Thyroid gland (tissue), 4 donors: ENCODE measurements at regions not wholly inside any gene's neighbourhood (a gene's known extent, or its start where the extent isn't known, plus 50 kb on each side); places are given as distances from the start of the nearest gene placed in this dataset.

Experiments
- POLR2A ChIP-seq, 2 donors: fragments of 450-650 bp; IDR thresholded peaks; one replicate each; pipeline ENCODE4 v1.6.1; 2017; ENCODE audit warnings: antibody characterized with exemption in 2 of 2, mild to moderate bottlenecking in 2 of 2, moderate library complexity in 1 of 2
- TF ChIP-seq, protein P1 (sequence below), 6 experiments: fragments of 200-600 bp in 3 of 6; fragments of 450-650 bp in 3 of 6; sonication (generic) in 3 of 6; IDR thresholded peaks; one replicate each; pipeline ENCODE4 v1.5.1; 2016 to 2019; ENCODE audit warnings: antibody characterized with exemption in 6 of 6, mild to moderate bottlenecking in 2 of 6, inconsistent platforms in 1 of 6, moderate library complexity in 1 of 6

DNA sequence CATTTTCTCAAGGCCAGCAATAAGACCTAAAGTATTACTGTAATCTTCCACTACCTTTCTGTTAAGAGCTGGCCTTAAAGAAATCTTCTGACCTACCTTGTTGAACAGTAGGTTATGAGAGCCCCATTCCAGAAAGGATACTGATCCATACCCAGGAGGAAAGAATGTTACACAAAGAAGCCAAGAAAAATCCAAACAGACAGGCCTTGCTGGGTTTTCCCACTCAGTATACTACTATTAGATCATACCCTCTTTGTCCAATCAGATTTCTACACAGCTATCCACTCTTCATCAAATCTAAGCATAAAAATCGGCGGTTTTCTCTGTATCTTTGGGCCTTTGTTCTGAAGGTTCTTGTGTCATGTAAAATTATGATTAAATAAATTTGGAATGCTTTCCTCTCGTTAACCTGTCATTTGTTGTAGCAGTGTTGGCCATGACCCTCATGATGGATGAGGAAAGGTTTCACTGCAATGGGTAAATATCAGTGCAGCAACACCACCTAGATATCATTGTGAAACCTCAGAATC, 292.3 kb downstream of the ANKRD50 start:
- no peak for TF ChIP-seq POLR2A (IDR thresholded peaks at IDR 0.05)
- TF ChIP-seq, protein P1, sequence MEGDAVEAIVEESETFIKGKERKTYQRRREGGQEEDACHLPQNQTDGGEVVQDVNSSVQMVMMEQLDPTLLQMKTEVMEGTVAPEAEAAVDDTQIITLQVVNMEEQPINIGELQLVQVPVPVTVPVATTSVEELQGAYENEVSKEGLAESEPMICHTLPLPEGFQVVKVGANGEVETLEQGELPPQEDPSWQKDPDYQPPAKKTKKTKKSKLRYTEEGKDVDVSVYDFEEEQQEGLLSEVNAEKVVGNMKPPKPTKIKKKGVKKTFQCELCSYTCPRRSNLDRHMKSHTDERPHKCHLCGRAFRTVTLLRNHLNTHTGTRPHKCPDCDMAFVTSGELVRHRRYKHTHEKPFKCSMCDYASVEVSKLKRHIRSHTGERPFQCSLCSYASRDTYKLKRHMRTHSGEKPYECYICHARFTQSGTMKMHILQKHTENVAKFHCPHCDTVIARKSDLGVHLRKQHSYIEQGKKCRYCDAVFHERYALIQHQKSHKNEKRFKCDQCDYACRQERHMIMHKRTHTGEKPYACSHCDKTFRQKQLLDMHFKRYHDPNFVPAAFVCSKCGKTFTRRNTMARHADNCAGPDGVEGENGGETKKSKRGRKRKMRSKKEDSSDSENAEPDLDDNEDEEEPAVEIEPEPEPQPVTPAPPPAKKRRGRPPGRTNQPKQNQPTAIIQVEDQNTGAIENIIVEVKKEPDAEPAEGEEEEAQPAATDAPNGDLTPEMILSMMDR (IDR thresholded peaks at IDR 0.05) = no peak
